Trophoblast cell (in vitro differentiated cells and primary cell): ENCODE measurements at regions not wholly inside any gene's neighbourhood (a gene's known extent, or its start where the extent isn't known, plus 50 kb on each side); places are given as distances from the start of the nearest gene placed in this dataset.

ENCODE experiments used
- DNase-seq, 2 donors: peaks; one replicate each; pipeline ENCODE4 v3.0.0-alpha.2; 2016
- H2AFZ ChIP-seq: 2 replicates; pipeline ENCODE4 v1.6.1; 2013; ENCODE audit warnings: low read length, moderate library complexity, mild to moderate bottlenecking; ENCODE audit not compliant: insufficient read depth, poor library complexity
- H2AK5ac ChIP-seq: 2 replicates; pipeline ENCODE4 v1.6.1; 2013; ENCODE audit warnings: mild to moderate bottlenecking, low read length
- H2BK120ac ChIP-seq: 2 replicates; pipeline ENCODE4 v1.6.1; 2013; ENCODE audit warnings: low read length, mild to moderate bottlenecking, moderate library complexity; ENCODE audit not compliant: insufficient read depth, poor library complexity
- H2BK12ac ChIP-seq: 2 replicates; pipeline ENCODE4 v1.6.1; 2013; ENCODE audit warnings: mild to moderate bottlenecking, low read length, moderate library complexity
- H2BK5ac ChIP-seq: 2 replicates; pipeline ENCODE4 v1.6.1; 2013; ENCODE audit warnings: low read length, low read depth, moderate library complexity, mild to moderate bottlenecking; ENCODE audit not compliant: poor library complexity
- H3K14ac ChIP-seq: 2 replicates; pipeline ENCODE4 v1.6.1; 2013; ENCODE audit warnings: mild to moderate bottlenecking, low read length
- H3K18ac ChIP-seq: 2 replicates; pipeline ENCODE4 v1.6.1; 2013; ENCODE audit warnings: mild to moderate bottlenecking, low read length
- H3K23ac ChIP-seq: 2 replicates; pipeline ENCODE4 v1.6.1; 2013; ENCODE audit warnings: low read length
- H3K27ac ChIP-seq: 2 replicates; pipeline ENCODE4 v1.5.1; 2013; ENCODE audit warnings: low read depth, mild to moderate bottlenecking, inconsistent platforms, low read length, moderate library complexity
- H3K27me3 ChIP-seq: 2 replicates; pipeline ENCODE4 v1.6.1; 2013; ENCODE audit warnings: inconsistent platforms, mild to moderate bottlenecking, low read length, moderate library complexity; ENCODE audit not compliant: insufficient read depth
- H3K36me3 ChIP-seq, 2 experiments: 1 replicate in 1 of 2; 2 replicates in 1 of 2; pipeline ENCODE4 v1.6.1; 2013; ENCODE audit warnings: low read length in 2 of 2, mild to moderate bottlenecking in 2 of 2, moderate library complexity in 1 of 2; ENCODE audit not compliant: insufficient read depth in 2 of 2, control insufficient read depth in 1 of 2
- H3K4ac ChIP-seq: 2 replicates; pipeline ENCODE4 v1.6.1; 2013; ENCODE audit warnings: low read depth, mild to moderate bottlenecking, low read length, moderate library complexity
- H3K4me1 ChIP-seq, 2 experiments: 1 replicate in 1 of 2; 2 replicates in 1 of 2; pipeline ENCODE4 v1.6.1; 2013; ENCODE audit warnings: low read length in 2 of 2, mild to moderate bottlenecking in 2 of 2, moderate library complexity in 1 of 2; ENCODE audit not compliant: insufficient read depth in 2 of 2, control insufficient read depth in 1 of 2
- H3K4me2 ChIP-seq: 2 replicates; pipeline ENCODE4 v1.6.1; 2013; ENCODE audit warnings: inconsistent platforms, mild to moderate bottlenecking, low read length, moderate library complexity
- H3K4me3 ChIP-seq: 2 replicates; pipeline ENCODE4 v1.5.1; 2013; ENCODE audit warnings: mild to moderate bottlenecking, low read depth, low read length, inconsistent platforms
- H3K79me1 ChIP-seq: one replicate; pipeline ENCODE4 v1.6.1; 2013; ENCODE audit warnings: low read length
- H3K79me2 ChIP-seq: 2 replicates; pipeline ENCODE4 v1.6.1; 2013; ENCODE audit warnings: low read length, mild to moderate bottlenecking; ENCODE audit not compliant: control insufficient read depth, insufficient read depth, poor library complexity
- H3K9ac ChIP-seq: 2 replicates; pipeline ENCODE4 v1.6.1; 2013; ENCODE audit warnings: mild to moderate bottlenecking, low read length
- H3K9me3 ChIP-seq: 2 replicates; pipeline ENCODE4 v1.6.1; 2013; ENCODE audit warnings: low read depth, mild to moderate bottlenecking, control low read depth, inconsistent platforms, low read length; ENCODE audit not compliant: insufficient read depth
- H4K12ac ChIP-seq: 2 replicates; pipeline ENCODE4 v1.6.1; 2013; ENCODE audit warnings: low read depth, mild to moderate bottlenecking, low read length, moderate library complexity
- H4K8ac ChIP-seq: 2 replicates; pipeline ENCODE4 v1.6.1; 2013; ENCODE audit warnings: low read depth, mild to moderate bottlenecking, low read length, moderate library complexity
- H4K91ac ChIP-seq: one replicate; pipeline ENCODE4 v1.6.1; 2013; ENCODE audit warnings: low read depth, mild to moderate bottlenecking, low read length, moderate library complexity
- WGBS: extraction: QIAGEN DNeasy Blood & Tissue Kit; methylation state at CpG from one replicate; pipeline ENCODE4 v1.1.7; 2013; ENCODE audit warnings: missing lambda C conversion rate; ENCODE audit not compliant: insufficient read length, insufficient coverage; ENCODE audit errors: extremely low coverage; 5-methylcytosine and 5-hydroxymethylcytosine counted together

GRCh38 chr10:78330884-78331283 lies 297.2 kb downstream of the RPS24 start:
- Histone ChIP-seq H3K23ac (no peak overlapping the region), H2AK5ac (peak overlapping the region; percentile 58), H2BK12ac (peak overlapping the region; percentile 93), H3K27ac (peak overlapping the region; percentile 40), H3K14ac (peak overlapping the region; percentile 11), H3K9ac (no peak overlapping the region), H3K79me2 (peaks cover 2% of the 10 kb centered on the region), H3K79me1 (peaks cover 27% of the 10 kb centered on the region), H4K91ac (peak overlapping the region; percentile 80), H4K8ac (peak overlapping the region; percentile 45), H2AFZ (peak overlapping the region; percentile 9), H3K27me3 (no peaks in the 10 kb centered on the region), H3K4me3 (no peak overlapping the region), H3K4ac (peak overlapping the region; percentile 13), H3K4me2 (no peak overlapping the region), H3K9me3 (peaks cover 16% of the 10 kb centered on the region), H2BK120ac (peak overlapping the region; percentile 81), H4K12ac (no peak overlapping the region), H2BK5ac (peak overlapping the region; percentile 78), H3K4me1 (peaks cover 15 to 19% of the 10 kb centered on the region in 2 experiments), H3K18ac (no peak overlapping the region), H3K36me3 (no peaks in the 10 kb centered on the region)
- no peak for DNase-seq
- WGBS, result 100% methylated on average over 1 of the region's 4 CpGs

GRCh38 chr10:78331391-78331922 lies 297.8 kb downstream of the RPS24 start:
- Histone ChIP-seq H3K4me1 (peaks cover 18 to 19% of the 10 kb centered on the region in 2 experiments), H4K8ac (peak overlapping the region; percentile 45), H3K9me3 (peaks cover 16% of the 10 kb centered on the region), H4K91ac (peak overlapping the region; percentile 93), H3K36me3 (no peaks in the 10 kb centered on the region), H3K79me1 (peaks cover 29% of the 10 kb centered on the region), H3K27ac (peak overlapping the region; percentile 81), H3K18ac (no peak overlapping the region), H3K9ac (no peak overlapping the region), H3K79me2 (peaks cover 2% of the 10 kb centered on the region), H3K4ac (no peak overlapping the region), H2BK120ac (peak overlapping the region; percentile 94), H3K27me3 (no peaks in the 10 kb centered on the region), H3K23ac (no peak overlapping the region), H2BK12ac (peak overlapping the region; percentile 93), H3K4me3 (no peak overlapping the region), H3K14ac (peak overlapping the region; percentile 71), H2AK5ac (no peak overlapping the region), H4K12ac (no peak overlapping the region), H2AFZ (peak overlapping the region; percentile 24), H3K4me2 (no peak overlapping the region), H2BK5ac (peak overlapping the region; percentile 78)
- DNase-seq, result no peak
- no CpG with 5 or more reads among the region's 6 CpGs for WGBS

- Histone ChIP-seq H3K4me2 (no peak overlapping the region), H3K79me1 (peaks cover 29% of the 10 kb centered on the region), H3K23ac (no peak overlapping the region), H3K9ac (no peak overlapping the region), H4K12ac (no peak overlapping the region), H4K91ac (peak overlapping the region; percentile 93), H2BK12ac (peak overlapping the region; percentile 76), H3K36me3 (no peaks in the 10 kb centered on the region), H3K4me3 (no peak overlapping the region), H3K9me3 (peaks cover 17% of the 10 kb centered on the region), H2BK5ac (peak overlapping the region; percentile 77), H3K27ac (peak overlapping the region; percentile 81), H3K14ac (peak overlapping the region; percentile 71), H3K18ac (peak overlapping the region; percentile 45), H3K4ac (peak overlapping the region; percentile 35), H3K27me3 (no peaks in the 10 kb centered on the region), H2AFZ (no peak overlapping the region), H2BK120ac (peak overlapping the region; percentile 94), H2AK5ac (peak overlapping the region; percentile 67), H3K4me1 (peaks cover 18 to 19% of the 10 kb centered on the region in 2 experiments), H3K79me2 (peaks cover 2% of the 10 kb centered on the region), H4K8ac (peak overlapping the region; percentile 48)
- no peak for DNase-seq
- no CpG with 5 or more reads among the region's 7 CpGs for WGBS
These were observed 298.3 kb downstream of the RPS24 start for GRCh38 chr10:78332012-78332411.

- Histone ChIP-seq H4K8ac (peak overlapping the region; percentile 12), H3K27me3 (no peaks in the 10 kb centered on the region), H3K9me3 (peaks cover 18% of the 10 kb centered on the region), H3K9ac (no peak overlapping the region), H4K12ac (no peak overlapping the region), H3K27ac (no peak overlapping the region), H2AK5ac (peak overlapping the region; percentile 67), H3K36me3 (no peaks in the 10 kb centered on the region), H3K18ac (peak overlapping the region; percentile 48), H3K14ac (peak overlapping the region; percentile 34), H3K4me3 (no peak overlapping the region), H3K4me1 (peaks cover 18 to 19% of the 10 kb centered on the region in 2 experiments), H4K91ac (peak overlapping the region; percentile 93), H3K4ac (peak overlapping the region; percentile 27), H3K79me2 (peaks cover 2% of the 10 kb centered on the region), H2BK120ac (peak overlapping the region; percentile 94), H2AFZ (no peak overlapping the region), H3K4me2 (no peak overlapping the region), H2BK5ac (peak overlapping the region; percentile 77), H2BK12ac (peak overlapping the region; percentile 85), H3K23ac (no peak overlapping the region), H3K79me1 (peaks cover 29% of the 10 kb centered on the region)
- DNase-seq, result no peak
These were observed 299.0 kb downstream of the RPS24 start for GRCh38 chr10:78332657-78333056.
